ENCODE measurements at regions not wholly inside any gene's neighbourhood (a gene's known extent, or its start where the extent isn't known, plus 50 kb on each side); places are given as distances from the start of the nearest gene placed in this dataset.

GRCh38 chr9:85430659-85431338 lies 311.0 kb downstream of the AGTPBP1 start:
- TF ChIP-seq, protein P1, sequence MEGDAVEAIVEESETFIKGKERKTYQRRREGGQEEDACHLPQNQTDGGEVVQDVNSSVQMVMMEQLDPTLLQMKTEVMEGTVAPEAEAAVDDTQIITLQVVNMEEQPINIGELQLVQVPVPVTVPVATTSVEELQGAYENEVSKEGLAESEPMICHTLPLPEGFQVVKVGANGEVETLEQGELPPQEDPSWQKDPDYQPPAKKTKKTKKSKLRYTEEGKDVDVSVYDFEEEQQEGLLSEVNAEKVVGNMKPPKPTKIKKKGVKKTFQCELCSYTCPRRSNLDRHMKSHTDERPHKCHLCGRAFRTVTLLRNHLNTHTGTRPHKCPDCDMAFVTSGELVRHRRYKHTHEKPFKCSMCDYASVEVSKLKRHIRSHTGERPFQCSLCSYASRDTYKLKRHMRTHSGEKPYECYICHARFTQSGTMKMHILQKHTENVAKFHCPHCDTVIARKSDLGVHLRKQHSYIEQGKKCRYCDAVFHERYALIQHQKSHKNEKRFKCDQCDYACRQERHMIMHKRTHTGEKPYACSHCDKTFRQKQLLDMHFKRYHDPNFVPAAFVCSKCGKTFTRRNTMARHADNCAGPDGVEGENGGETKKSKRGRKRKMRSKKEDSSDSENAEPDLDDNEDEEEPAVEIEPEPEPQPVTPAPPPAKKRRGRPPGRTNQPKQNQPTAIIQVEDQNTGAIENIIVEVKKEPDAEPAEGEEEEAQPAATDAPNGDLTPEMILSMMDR (IDR thresholded peaks at IDR 0.05; ENCODE audit: control insufficient read depth, extremely low read depth, insufficient read depth) = no peak
- no peak overlapping the region for H3K4me3 ChIP-seq (ENCODE audit: low read depth, low read length)
- DNase-seq (ENCODE audit: low read depth) = peak; percentile 6

DNA sequence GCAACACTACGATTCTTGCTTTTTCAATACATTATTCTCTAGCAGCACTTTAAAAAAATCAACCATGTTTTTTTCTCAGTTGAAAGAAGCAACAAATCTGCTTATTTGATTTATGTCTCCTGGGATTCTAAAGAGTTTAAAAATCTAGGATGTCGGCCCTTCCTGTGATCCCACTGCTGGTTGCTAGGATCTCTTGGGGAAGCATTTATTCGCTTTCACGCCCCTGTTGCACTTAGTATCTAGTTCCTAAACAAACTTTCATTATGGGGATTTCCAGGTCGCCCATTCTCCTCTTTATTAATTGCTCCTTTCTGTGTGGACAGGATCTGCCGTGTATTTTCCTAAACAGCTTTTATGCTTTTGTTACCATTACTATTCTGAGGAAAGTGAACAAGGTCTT lies 313.5 kb downstream of the AGTPBP1 start:
- TF ChIP-seq, protein P1 (IDR thresholded peaks at IDR 0.05; ENCODE audit: control insufficient read depth, extremely low read depth, insufficient read depth) = no peak
- no peak overlapping the region for H3K4me3 ChIP-seq (ENCODE audit: low read depth, low read length)
- no peak for DNase-seq (ENCODE audit: low read depth)

- TF ChIP-seq, protein P1 (IDR thresholded peaks at IDR 0.05; ENCODE audit: control insufficient read depth, extremely low read depth, insufficient read depth) = no peak
- no peak overlapping the region for H3K4me3 ChIP-seq (ENCODE audit: low read depth, low read length)
- no peak for DNase-seq (ENCODE audit: low read depth)
Observed at GRCh38 chr9:85427772-85428171, 314.0 kb downstream of the AGTPBP1 start.

DNA sequence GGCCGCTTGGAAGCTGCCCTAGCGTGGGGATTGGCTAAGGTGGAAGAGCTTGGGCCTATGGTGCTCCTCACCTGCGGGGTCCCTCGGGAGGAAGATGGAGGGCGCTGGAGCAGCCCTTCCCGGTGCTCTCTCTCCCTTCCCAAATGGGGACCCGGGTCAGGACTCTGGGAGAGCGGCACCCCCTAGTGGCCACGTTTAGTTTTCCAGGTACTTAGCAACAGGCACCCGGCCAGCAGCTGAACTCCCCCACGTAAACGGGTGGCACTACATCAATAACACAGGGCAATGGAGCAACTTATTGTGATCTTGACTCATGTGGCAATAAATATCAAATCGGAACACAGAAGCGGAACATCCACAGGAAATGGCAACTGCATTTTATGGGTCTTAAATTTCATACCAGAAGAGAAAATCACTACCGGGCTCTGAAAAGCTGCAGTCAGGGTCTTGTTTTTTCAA lies 316.6 kb downstream of the AGTPBP1 start:
- TF ChIP-seq, protein P1 (IDR thresholded peaks at IDR 0.05; ENCODE audit: control insufficient read depth, extremely low read depth, insufficient read depth) = peak; percentile 73
- no peak for DNase-seq (ENCODE audit: low read depth)
- no peak overlapping the region for H3K4me3 ChIP-seq (ENCODE audit: low read depth, low read length)

GRCh38 chr9:85423422-85423821 lies 318.3 kb downstream of the AGTPBP1 start:
- no peak for DNase-seq (ENCODE audit: low read depth)
- H3K4me3 ChIP-seq (ENCODE audit: low read depth, low read length) = no peak overlapping the region
- TF ChIP-seq, protein P1 (IDR thresholded peaks at IDR 0.05; ENCODE audit: control insufficient read depth, extremely low read depth, insufficient read depth) = no peak

DNA sequence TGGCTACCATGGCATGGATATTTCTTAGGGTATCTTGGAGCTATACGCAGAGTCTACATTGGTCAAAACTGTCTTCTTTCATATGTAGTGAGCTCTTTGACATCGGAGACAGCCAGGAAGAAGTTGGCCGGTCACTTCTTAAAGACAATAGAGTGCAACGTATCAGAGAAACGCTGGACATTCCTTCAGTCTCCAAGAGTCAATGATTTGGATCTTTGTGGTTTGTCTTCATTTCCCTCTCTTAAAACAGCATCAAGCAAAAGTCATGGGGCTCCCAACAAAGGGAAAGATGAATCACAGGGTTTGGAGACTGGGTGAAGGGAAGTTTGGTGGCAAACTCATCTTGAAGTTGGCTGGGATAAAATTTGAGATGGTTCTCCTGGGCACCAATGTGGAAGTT lies 320.1 kb downstream of the AGTPBP1 start:
- H3K4me3 ChIP-seq (ENCODE audit: low read depth, low read length) = no peak overlapping the region
- TF ChIP-seq, protein P1 (IDR thresholded peaks at IDR 0.05; ENCODE audit: control insufficient read depth, extremely low read depth, insufficient read depth) = no peak
- DNase-seq (ENCODE audit: low read depth) = no peak

GRCh38 chr9:85420750-85421149 lies 321.0 kb downstream of the AGTPBP1 start:
- no peak overlapping the region for H3K4me3 ChIP-seq (ENCODE audit: low read depth, low read length)
- TF ChIP-seq, protein P1 (IDR thresholded peaks at IDR 0.05; ENCODE audit: control insufficient read depth, extremely low read depth, insufficient read depth) = no peak
- no peak for DNase-seq (ENCODE audit: low read depth)

Data from LNCaP clone FGC (cell line).